ENCODE measurements at regions not wholly inside any gene's neighbourhood (a gene's known extent, or its start where the extent isn't known, plus 50 kb on each side); places are given as distances from the start of the nearest gene placed in this dataset.
A peak's percentile ranks its signal among the peaks of the same experiment; 100 is the strongest.

DNA sequence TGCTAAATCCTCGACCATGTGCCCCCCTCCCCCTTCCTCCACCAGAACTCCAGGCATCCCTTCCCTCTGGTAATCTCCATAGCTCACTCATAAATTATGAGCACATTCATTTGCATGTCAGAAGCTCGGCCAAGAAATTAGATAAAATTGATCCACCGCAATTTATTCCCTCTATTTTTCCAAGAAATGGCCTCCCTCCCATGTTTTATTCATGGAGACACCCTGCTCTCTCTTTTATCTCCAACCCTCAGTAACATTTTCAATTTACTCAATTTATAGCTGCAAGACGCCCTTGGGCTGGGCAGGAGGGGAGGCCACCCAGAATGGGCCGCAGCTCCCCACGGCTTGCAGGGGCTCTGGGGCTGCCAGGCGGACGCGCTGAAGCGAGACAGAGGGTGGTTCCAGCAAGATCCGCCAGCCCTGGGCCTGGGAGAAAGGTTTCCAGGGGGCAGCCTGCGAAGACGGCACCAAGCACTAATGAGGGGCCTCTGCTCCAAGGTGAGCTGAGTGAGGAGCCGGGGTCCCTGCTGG is 54.7 kb upstream of the ZNF423 start:
- DNase-seq (ENCODE audit: low spot score) = no peak

- no peak for DNase-seq (ENCODE audit: low spot score)
These were observed 55.5 kb upstream of the ZNF423 start for GRCh38 chr16:49911430-49911829.

GRCh38 chr16:49912721-49913120 is 56.8 kb upstream of the ZNF423 start:
- DNase-seq (ENCODE audit: low spot score) = no peak

DNA sequence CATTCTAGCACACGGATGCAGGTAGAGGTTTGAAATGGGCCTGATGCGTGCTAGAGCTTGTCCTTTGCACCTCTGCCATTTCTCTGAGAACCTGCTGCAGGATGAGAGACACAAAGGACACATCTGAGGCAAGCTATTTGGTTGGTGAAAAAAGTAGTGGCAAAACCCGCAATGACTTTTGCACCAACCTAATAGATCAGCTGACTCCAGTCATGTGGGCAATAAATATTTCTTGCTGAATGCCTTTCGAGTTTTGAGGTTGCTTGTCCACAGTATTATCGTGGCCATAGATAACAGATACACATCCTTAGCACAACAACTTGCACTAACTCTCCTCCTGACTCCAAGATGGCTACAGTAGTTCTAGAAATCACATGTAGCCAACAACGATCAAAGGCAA is 57.8 kb upstream of the ZNF423 start:
- DNase-seq (ENCODE audit: low spot score) = no peak

DNA sequence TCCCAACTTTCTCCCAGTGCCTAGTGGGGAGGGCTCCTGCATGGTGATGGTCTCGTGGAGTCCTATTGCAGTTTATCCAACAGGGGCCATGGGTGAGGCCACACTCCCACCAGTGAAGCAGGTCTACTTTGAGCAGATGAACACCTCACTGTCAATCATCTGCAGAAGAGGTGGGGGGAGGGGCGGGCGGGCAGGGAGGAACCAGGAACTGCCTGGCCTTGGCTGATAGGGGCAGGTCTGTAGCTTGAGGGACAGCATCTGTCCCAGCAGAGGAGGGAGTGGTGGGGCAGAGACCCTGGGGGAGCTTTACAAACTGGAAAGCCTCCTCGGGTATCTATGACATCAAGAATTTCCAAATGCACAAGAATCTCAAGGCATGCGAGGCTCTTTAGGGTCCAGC is 58.7 kb upstream of the ZNF423 start:
- no peak for DNase-seq (ENCODE audit: low spot score)

GRCh38 chr16:49918257-49918656 is 62.3 kb upstream of the ZNF423 start:
- no peak for DNase-seq (ENCODE audit: low spot score)

GRCh38 chr16:49919327-49919726 is 63.4 kb upstream of the ZNF423 start:
- no peak for DNase-seq (ENCODE audit: low spot score)

DNA sequence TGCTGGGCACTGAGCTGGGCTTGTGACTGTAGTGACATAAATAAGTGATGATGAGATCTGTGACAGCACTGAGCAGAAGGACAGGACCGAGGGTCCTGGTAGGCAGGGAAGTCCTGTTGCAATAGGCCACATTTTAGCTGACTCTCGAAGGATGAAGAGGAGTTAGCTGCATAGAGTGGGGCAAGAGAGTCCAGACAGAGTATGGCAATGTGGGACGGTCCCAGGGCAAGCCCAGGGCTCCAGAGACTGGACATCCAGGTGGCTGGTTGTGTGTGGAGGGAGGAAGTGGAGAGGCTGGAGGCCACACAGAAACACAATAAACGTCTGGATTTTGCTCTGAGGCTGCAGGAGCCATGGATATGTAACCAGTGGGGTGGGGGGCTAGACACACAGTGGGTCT is 64.5 kb upstream of the ZNF423 start:
- DNase-seq (ENCODE audit: low spot score) = no peak

GRCh38 chr16:49921106-49921505 is 65.2 kb upstream of the ZNF423 start:
- DNase-seq (ENCODE audit: low spot score) = no peak

DNA sequence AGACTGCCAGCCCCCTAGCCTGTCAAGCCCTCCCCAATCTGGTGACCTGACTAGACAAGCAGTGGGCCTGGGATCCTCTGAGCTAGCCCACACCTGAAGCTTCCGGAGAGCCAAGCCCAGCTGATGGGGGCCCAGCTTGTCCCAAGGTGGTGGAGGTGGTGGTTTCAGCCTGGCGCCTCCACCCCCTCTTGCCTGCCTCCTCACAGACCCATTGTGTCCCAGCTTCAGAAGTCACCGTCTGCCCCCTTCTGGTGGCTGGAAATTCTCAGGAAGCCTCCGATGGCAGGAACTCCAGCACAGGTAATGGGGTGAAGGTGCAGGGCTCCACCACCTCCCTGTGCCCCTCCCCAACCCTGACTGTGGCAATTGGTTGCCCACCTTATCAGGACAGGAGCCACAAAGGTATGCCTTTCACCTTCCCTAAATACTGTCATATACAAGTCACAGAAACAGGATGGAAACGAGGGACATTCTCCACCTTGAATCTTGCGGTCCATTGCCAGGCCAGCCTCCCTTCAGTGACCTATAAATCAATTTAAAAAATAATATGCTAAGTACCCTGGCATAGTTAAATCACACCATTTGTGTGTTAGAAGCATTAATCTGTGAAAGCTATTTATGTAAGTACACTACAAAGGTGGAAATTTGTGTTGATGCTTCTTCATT is 66.0 kb upstream of the ZNF423 start:
- DNase-seq (ENCODE audit: low spot score) = peak; percentile 50

DNA sequence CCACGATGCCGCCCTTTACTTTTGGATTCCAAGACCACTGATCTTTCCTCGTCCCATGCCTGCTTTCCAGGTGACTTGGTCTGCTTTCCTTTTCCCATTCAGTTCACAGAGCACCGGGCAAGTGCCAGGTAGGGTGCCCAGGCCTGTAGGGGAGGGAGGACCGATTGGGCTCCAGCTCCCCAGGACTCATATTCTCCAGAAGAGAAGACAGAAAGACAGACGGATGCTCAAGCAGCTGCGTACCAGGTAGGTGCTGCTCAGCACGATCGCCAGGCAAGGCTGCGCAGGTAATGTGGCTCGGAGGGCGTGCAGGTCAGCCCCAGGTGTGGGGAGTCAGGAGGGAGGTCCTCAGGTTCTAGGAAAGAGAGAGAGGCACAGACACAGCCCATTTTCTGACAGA is 67.5 kb upstream of the ZNF423 start:
- DNase-seq (ENCODE audit: low spot score) = no peak

GRCh38 chr16:49924078-49924477 is 68.2 kb upstream of the ZNF423 start:
- DNase-seq (ENCODE audit: low spot score) = no peak

DNA sequence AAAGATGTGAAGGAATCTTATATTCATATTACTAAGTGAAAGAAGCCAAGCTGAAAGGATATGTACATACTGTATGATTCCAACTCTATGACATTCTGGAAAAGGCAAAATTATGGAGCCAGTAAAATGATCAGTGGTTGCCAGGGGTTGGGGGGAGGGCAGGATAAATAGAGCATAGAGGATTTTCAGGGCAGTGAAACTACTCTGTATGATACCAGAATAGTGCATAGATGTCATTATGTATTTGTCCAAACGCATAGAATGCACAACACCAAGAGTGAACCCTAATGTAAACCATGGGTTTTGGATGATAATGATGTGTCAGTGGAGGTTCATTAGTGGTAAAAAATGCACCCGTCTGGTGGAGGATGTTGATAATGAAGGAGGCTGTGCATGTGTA is 71.0 kb upstream of the ZNF423 start:
- DNase-seq (ENCODE audit: low spot score) = no peak

DNA sequence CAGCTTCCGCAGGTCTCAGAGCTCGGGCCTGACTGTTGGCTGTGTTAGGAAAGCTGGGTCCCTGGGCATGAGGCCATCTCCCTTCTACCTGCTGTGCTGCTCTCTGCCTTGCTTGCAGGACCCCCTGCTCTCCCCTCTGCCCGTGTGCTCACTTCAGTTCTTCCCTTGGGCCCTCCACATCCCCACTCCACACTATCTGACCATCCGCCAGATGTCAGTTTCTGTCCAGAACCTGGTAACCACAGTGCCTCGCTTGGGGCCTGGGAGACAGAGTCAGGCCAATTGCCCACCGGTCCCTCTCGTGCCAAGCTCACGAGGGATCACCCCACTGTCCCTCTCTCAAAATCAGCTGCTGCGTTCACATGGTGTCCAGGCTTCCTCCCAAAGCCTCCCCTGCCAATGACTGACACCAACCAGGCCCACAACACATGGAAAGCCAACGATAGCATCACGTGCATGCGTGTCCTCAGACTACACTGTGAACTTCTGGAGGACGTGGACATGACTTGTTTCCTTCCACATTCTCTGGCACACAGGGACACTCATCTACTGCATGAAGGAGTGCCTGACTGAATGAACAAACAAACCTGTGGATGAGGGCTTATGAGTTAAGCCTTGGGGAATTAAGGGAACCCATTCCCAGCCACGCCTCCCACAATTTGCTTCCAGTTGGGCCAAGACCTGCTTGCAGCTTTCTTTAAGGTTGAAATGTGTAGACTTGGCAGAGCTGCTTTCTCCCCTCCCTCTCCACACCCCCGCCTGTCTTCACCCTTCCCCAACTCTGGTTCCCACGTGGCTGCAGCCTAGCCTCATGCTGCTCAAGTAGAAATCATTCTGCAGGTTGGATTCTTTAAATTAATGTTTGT is 72.5 kb upstream of the ZNF423 start:
- no peak for DNase-seq (ENCODE audit: low spot score)

DNA sequence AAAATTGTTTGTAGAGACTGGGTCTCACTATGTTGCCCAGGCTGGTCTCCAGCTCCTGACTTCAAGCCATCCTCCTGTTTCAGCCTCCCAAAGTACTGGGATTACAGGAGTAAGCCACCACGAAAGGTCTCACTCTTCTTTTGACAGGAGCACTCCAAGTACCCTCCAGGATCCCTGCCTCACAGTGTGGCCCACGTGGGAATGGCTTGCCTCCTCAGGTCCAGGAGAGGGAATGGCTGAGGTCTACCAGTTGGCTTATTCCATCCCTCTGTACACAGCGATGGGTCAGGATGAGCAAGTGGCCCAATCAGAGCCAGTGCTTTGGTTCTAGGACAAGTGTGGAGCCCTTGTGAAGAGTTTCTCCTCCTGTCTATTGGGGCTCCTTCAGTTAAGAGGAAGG is 73.7 kb upstream of the ZNF423 start:
- DNase-seq (ENCODE audit: low spot score) = no peak

DNA sequence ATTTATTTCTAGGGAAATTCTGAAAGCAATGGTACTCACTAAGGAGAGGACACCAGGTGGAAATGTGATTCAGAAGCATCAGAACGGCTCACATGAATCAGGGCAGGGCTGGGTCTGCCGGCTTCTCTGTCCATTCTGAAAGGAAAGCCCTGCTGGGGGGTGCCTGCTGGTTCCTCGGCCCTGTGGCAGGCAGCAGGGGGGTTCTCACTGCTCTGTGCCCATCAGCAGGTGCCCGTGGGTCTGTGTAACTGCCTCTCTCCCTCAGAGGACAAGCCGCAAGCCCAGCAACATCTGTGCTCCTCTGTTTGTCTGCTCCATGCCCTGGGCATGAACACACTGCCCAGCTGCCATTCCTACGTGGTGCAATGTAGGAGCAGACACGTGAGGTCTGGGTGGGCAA is 74.9 kb upstream of the ZNF423 start:
- DNase-seq (ENCODE audit: low spot score) = no peak

DNA sequence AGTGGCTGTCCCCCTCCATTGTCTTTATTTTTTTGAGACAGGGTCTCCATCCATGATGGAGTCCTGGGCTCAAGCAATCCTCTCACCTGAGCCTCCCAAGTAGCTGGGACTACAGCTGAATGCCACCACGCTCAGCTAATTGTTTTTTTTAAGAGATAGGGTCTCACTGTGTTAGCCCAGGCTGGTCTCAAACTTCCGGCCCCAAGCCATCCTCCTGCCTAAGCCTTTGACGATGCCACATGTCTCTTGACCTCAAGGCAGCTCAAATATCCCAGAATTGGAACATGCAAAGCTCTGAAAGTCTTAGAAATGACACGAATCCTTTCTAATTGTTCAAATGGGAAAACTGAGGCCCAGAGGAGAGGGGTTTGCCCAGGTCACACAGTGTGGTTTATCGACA is 75.4 kb upstream of the ZNF423 start:
- no peak for DNase-seq (ENCODE audit: low spot score)

GRCh38 chr16:49931916-49932315 is 76.0 kb upstream of the ZNF423 start:
- DNase-seq (ENCODE audit: low spot score) = no peak

- no peak for DNase-seq (ENCODE audit: low spot score)
These were observed 76.5 kb upstream of the ZNF423 start for GRCh38 chr16:49932434-49932833.

DNA sequence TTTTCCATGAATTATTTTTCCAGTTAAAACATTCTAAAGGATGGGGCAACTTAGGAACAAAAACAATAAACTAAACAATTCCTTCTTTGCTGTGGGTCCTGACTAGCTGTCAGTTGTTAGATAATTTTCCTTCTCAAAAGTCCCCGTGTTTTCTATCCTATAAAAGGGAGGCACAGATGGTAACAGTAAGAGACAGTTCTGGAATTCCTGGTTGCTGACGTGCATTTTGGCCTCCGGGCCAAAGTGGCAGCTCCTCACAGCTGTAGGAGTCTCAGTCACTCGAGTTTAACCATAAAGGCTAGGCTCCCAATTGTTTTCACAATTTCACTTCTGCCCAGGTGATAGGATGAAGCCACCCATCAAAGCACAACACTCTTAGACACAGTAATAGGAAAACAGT is 77.0 kb upstream of the ZNF423 start:
- DNase-seq (ENCODE audit: low spot score) = no peak

DNA sequence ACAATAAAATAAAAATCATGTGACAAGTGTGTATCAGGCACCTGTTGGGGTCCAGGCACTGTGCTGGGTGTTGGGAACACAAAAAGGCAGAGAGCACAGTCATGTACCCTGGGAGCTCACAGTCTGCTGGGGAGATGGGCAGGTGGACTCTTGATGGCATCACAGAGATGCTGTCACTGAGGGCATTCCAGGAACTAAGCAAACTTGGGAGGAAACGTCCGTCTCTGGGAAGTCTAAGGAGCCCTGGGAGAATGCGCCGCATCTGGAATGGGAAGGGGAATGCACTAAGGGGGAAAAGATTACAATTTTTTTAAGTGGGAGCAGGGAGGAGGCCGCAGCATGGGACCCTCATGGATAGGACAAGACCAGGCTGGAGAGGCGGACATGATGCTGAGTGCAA is 80.9 kb upstream of the ZNF423 start:
- DNase-seq (ENCODE audit: low spot score) = no peak

DNA sequence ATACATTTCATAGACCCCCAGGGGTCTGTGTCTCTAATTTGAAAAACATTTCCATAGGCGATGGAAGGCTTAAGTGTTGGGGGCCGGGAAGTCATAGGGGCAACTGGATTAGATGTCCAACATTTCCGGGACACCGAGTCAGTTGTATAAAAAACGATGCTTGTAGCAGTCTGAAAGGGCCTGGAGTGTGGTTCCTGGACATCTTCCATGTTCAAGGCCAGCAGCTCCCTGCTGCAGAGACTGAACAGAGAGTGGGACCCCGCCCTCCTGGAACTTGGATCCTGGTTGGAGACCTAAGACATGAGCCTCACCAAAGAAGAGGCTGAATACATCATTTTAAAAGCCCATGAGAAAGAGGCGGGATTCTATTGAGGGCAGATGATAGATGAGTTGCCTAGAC is 82.0 kb upstream of the ZNF423 start:
- DNase-seq (ENCODE audit: low spot score) = no peak

DNA sequence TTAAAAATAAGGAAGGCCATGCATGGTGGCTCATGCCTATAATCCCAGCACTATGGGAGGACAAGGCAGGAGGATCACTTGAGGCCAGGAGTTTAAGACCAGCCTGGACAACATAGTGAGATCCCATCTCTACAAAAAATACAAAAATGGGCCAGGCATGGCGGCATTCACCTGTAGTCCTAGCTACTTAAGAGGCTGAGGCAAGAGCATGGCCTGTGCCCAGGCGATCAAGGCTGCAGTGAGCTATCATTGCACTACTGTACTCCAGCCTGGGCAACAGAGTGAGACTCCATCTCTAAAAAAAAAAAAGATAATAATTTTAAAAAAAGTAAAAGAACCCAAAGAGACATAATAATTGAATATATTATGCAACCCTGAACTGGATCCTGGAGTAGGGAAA is 83.6 kb upstream of the ZNF423 start:
- DNase-seq (ENCODE audit: low spot score) = no peak

Data from germinal center (tissue), 1 donor.